OCI-LY1 (cell line): ENCODE measurements at regions not wholly inside any gene's neighbourhood (a gene's known extent, or its start where the extent isn't known, plus 50 kb on each side); places are given as distances from the start of the nearest gene placed in this dataset.

Source experiments
- EZH2 ChIP-seq: fragments of 200-600 bp; sonication (generic), shearing (Covaris generic); IDR thresholded peaks from 2 replicates; pipeline ENCODE4 v1.8.0; 2017; ENCODE audit warnings: borderline replicate concordance, mixed run types, mild to moderate bottlenecking, antibody characterized with exemption, low read length, moderate library complexity, mixed read lengths
- TF ChIP-seq, protein P1 (sequence below): fragments of 200-600 bp; sonication (generic), shearing (Covaris generic); IDR thresholded peaks from 2 replicates; pipeline ENCODE4 v1.5.1; 2017; ENCODE audit warnings: mild to moderate bottlenecking, antibody characterized with exemption, low read length, moderate library complexity, mixed read lengths

DNA sequence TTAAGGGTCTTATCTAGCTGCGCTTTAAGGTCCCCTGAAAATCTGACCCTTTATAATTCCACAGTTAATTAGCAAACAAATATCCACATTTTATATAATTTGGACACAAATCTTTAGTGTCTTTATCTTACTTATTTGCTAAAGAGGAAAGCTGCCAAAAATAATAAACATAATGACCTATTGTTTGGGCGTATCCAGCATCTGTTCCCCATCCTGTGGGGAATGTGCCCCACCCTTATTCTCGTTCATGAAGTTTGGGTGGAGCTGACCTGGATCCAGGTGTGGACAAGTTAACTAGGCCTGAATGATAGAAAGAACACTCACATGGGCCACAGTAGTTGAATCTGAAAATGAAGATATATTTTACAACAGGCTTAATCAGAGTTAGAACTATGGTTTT, 218.3 kb downstream of the CRPPA start:
- no peak for TF ChIP-seq EZH2
- TF ChIP-seq, protein P1, sequence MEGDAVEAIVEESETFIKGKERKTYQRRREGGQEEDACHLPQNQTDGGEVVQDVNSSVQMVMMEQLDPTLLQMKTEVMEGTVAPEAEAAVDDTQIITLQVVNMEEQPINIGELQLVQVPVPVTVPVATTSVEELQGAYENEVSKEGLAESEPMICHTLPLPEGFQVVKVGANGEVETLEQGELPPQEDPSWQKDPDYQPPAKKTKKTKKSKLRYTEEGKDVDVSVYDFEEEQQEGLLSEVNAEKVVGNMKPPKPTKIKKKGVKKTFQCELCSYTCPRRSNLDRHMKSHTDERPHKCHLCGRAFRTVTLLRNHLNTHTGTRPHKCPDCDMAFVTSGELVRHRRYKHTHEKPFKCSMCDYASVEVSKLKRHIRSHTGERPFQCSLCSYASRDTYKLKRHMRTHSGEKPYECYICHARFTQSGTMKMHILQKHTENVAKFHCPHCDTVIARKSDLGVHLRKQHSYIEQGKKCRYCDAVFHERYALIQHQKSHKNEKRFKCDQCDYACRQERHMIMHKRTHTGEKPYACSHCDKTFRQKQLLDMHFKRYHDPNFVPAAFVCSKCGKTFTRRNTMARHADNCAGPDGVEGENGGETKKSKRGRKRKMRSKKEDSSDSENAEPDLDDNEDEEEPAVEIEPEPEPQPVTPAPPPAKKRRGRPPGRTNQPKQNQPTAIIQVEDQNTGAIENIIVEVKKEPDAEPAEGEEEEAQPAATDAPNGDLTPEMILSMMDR = no peak
